ENCODE measurements at regions not wholly inside any gene's neighbourhood (a gene's known extent, or its start where the extent isn't known, plus 50 kb on each side); places are given as distances from the start of the nearest gene placed in this dataset.

DNA sequence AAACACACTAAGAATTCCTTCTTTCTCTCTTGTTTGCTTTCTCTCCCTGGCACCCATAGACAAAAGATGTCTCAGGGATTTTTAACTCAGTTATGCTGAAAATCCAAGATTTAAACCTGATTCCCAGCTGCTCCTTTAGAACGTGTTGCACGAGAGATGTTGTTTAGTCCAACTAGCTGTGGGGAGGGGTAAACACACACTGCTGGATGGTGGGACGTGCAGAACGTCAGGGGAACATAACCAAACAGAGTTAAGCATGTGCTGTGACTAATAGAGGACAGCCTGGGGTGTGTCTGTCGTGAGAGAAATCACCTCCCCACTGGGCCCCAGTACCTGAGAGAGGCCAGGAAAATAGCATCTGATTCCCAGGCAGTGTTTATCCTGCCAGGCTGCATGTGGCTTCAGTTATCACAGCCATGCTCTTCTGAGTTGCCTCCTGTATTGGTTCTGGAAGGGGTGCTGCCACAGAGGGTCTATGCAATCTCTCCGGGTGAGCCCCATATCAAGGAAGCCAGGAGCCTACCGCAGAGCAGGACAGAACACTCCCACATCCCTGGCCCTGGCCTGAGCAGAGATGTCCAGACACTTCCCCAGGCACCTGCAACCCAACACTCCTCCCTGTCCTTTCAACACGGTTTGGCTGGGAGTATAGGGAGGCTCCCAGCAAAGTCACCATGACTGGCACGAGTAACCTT is 112.7 kb upstream of the EGLN3 start:
- TF ChIP-seq, protein P1, sequence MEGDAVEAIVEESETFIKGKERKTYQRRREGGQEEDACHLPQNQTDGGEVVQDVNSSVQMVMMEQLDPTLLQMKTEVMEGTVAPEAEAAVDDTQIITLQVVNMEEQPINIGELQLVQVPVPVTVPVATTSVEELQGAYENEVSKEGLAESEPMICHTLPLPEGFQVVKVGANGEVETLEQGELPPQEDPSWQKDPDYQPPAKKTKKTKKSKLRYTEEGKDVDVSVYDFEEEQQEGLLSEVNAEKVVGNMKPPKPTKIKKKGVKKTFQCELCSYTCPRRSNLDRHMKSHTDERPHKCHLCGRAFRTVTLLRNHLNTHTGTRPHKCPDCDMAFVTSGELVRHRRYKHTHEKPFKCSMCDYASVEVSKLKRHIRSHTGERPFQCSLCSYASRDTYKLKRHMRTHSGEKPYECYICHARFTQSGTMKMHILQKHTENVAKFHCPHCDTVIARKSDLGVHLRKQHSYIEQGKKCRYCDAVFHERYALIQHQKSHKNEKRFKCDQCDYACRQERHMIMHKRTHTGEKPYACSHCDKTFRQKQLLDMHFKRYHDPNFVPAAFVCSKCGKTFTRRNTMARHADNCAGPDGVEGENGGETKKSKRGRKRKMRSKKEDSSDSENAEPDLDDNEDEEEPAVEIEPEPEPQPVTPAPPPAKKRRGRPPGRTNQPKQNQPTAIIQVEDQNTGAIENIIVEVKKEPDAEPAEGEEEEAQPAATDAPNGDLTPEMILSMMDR (IDR thresholded peaks at IDR 0.05; ENCODE audit: borderline replicate concordance, extremely low read depth, insufficient read depth), result no peak
- Histone ChIP-seq H3K36me3 (ENCODE audit: control insufficient read depth in 2 of 3, insufficient read depth in 3 of 3, low read length in 3 of 3) (no peaks in the 10 kb centered on the region), H3K4me3 (ENCODE audit: low read length in 3 of 3) (no peak overlapping the region), H3K27me3 (ENCODE audit: control insufficient read depth, insufficient read depth, low read length) (no peaks in the 10 kb centered on the region), H3K27ac (ENCODE audit: low read depth in 2 of 2, low read length in 2 of 2) (no peak overlapping the region), H3K9me3 (ENCODE audit: control insufficient read depth in 2 of 3, insufficient read depth in 1 of 3, low read length in 3 of 3) (no peaks in the 10 kb centered on the region), H3K9ac (ENCODE audit: low read length in 3 of 3) (no peak overlapping the region), H3K4me1 (ENCODE audit: control insufficient read depth in 2 of 3, insufficient read depth in 2 of 3, low read depth in 1 of 3, low read length in 3 of 3) (peaks cover 0 to 8% (median 0%) of the 10 kb centered on the region in 3 donors)
- DNase-seq, result no peak
- no peak for FAIRE-seq
- intact Hi-C loops (cut with DNase I), result no loop called here

DNA sequence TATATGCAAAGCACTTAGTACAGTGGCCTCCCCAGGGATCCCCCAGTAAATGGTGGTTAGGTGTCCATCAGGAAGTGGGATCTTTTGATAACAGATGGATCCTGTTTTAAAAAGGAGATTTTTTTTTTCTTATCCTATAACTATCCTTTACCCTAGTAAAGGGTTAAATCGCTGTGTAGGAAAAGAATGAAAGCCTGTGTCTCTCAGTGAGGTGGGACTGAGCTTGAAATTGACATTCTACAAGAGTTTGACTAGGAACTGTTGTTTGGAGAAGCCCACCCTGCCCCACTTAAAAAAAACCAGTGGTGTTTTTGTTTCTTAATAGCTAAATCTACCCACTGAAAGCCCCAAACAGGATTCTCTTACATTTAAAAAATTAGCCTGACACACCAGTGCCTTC is 112.2 kb upstream of the EGLN3 start:
- FAIRE-seq, result no peak
- H3K27ac ChIP-seq (ENCODE audit: low read depth in 2 of 2, low read length in 2 of 2), result no peak overlapping the region
- intact Hi-C loops (cut with DNase I), result no loop called here

DNA sequence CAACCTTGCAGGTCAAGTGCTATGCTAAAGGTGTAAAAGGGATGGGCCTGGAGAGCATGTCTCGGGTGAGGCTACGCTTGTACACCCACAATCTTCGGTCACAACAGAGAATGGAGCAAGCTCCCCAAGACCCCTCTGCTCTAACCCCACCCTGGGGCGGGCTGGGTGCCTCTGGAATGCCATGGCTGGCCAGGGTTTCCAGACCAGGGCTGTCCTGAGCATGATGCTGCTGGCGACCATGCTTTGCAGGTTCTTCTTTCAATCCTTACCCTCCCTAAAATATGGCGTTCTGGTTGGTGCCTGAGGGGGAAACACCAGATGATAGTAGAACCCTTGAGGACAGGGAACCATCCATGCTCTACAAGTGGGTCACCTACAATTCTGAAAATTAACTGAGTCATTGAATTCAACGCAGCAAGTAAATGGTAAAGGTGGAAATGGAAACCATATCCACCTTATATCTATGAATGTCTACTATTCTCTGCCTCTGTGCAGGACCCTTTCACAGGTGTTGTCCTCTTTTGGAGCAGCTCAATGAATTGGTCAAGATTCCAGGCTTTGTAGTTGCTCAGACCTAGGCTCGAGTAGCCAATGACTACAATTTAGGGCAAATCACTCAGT is 111.6 kb upstream of the EGLN3 start:
- Histone ChIP-seq H3K36me3 (ENCODE audit: control insufficient read depth in 2 of 3, insufficient read depth in 3 of 3, low read length in 3 of 3) (no peaks in the 10 kb centered on the region), H3K27me3 (ENCODE audit: control insufficient read depth, insufficient read depth, low read length) (no peaks in the 10 kb centered on the region), H3K4me3 (ENCODE audit: low read length in 3 of 3) (no peak overlapping the region), H3K4me1 (ENCODE audit: control insufficient read depth in 2 of 3, insufficient read depth in 2 of 3, low read depth in 1 of 3, low read length in 3 of 3) (peaks cover 0 to 8% (median 0%) of the 10 kb centered on the region in 3 donors), H3K9ac (ENCODE audit: low read length in 3 of 3) (no peak overlapping the region), H3K27ac (ENCODE audit: low read depth in 2 of 2, low read length in 2 of 2) (no peak overlapping the region), H3K9me3 (ENCODE audit: control insufficient read depth in 2 of 3, insufficient read depth in 1 of 3, low read length in 3 of 3) (no peaks in the 10 kb centered on the region)
- TF ChIP-seq, protein P1 (IDR thresholded peaks at IDR 0.05; ENCODE audit: borderline replicate concordance, extremely low read depth, insufficient read depth), result no peak
- intact Hi-C loops (cut with DNase I), result no loop called here
- FAIRE-seq (no peak), DNase-seq (no peak)

More for the DNA sequence above, 112.2 kb upstream of the EGLN3 start:
- H3K4me3 ChIP-seq (ENCODE audit: low read length in 3 of 3), result no peak overlapping the region
- H3K9ac ChIP-seq (ENCODE audit: low read length in 3 of 3), result no peak overlapping the region
- DNase-seq, result no peak
- TF ChIP-seq, protein P1 (IDR thresholded peaks at IDR 0.05; ENCODE audit: borderline replicate concordance, extremely low read depth, insufficient read depth), result no peak
- no peaks in the 10 kb centered on the region for H3K27me3 ChIP-seq (ENCODE audit: control insufficient read depth, insufficient read depth, low read length)
- no peaks in the 10 kb centered on the region for H3K9me3 ChIP-seq (ENCODE audit: control insufficient read depth in 2 of 3, insufficient read depth in 1 of 3, low read length in 3 of 3)
- H3K4me1 ChIP-seq (ENCODE audit: control insufficient read depth in 2 of 3, insufficient read depth in 2 of 3, low read depth in 1 of 3, low read length in 3 of 3), result peaks cover 0 to 8% (median 0%) of the 10 kb centered on the region in 3 donors
- no peaks in the 10 kb centered on the region for H3K36me3 ChIP-seq (ENCODE audit: control insufficient read depth in 2 of 3, insufficient read depth in 3 of 3, low read length in 3 of 3)
